MCF 10A (cell line): ENCODE measurements at regions not wholly inside any gene's neighbourhood (a gene's known extent, or its start where the extent isn't known, plus 50 kb on each side); places are given as distances from the start of the nearest gene placed in this dataset.

Experiments
- BruUV-seq: library from RNA; stranded (reverse); fragments of 400-500 nt; replicated peaks from 2 replicates; lab custom pipeline; 2021; lab: Mats Ljungman, UMichigan
- CTCF ChIA-PET: fragments of 300-600 bp; sonication (Branson Sonifier 250); formaldehyde crosslinking; extraction: SDS; loops from one replicate; lab custom pipeline; 2021; ENCODE audit warnings: antibody characterized with exemption, inconsistent platforms; lab: Yijun Ruan, JAX
- POLR2A ChIA-PET: fragments of 300-600, 350-650 bp; sonication (Branson Sonifier 250); formaldehyde crosslinking; extraction: SDS; loops from one replicate; lab custom pipeline; 2020; ENCODE audit warnings: antibody characterized with exemption, inconsistent platforms; lab: Yijun Ruan, JAX
- DNase-seq: peaks from one replicate; pipeline ENCODE4 v3.0.0-alpha.2; 2018; ENCODE audit not compliant: unreplicated experiment
- H3K27ac Mint-ChIP-seq: one replicate; pipeline ENCODE4 v1.8.0; 2022; ENCODE audit warnings: mild to moderate bottlenecking, low read depth, mixed read lengths; ENCODE audit not compliant: unreplicated experiment
- H3K27me3 Mint-ChIP-seq: one replicate; pipeline ENCODE4 v1.8.0; 2022; ENCODE audit warnings: mixed read lengths; ENCODE audit not compliant: insufficient read depth, unreplicated experiment
- H3K36me3 Mint-ChIP-seq: one replicate; pipeline ENCODE4 v1.8.0; 2022; ENCODE audit warnings: mild to moderate bottlenecking, moderate library complexity, mixed read lengths; ENCODE audit not compliant: insufficient read depth, unreplicated experiment
- H3K4me1 Mint-ChIP-seq: one replicate; pipeline ENCODE4 v1.8.0; 2022; ENCODE audit warnings: mixed read lengths; ENCODE audit not compliant: insufficient read depth, unreplicated experiment
- H3K4me3 Mint-ChIP-seq: one replicate; pipeline ENCODE4 v1.8.0; 2022; ENCODE audit warnings: mild to moderate bottlenecking, moderate library complexity, mixed read lengths; ENCODE audit not compliant: unreplicated experiment
- H3K9me3 Mint-ChIP-seq: one replicate; pipeline ENCODE4 v1.8.0; 2022; ENCODE audit warnings: mixed read lengths; ENCODE audit not compliant: unreplicated experiment
- CTCF ChIP-seq: fragments of 200-600 bp; IDR thresholded peaks from one replicate; pipeline ENCODE4 v1.8.0; 2022; ENCODE audit warnings: antibody characterized with exemption, mild to moderate bottlenecking; ENCODE audit not compliant: unreplicated experiment
- intact Hi-C: fragments of 100-400 bp; cut with micrococcal nuclease; formaldehyde crosslinking; loops from 2 replicates; pipeline ENCODE4 v1.14.1; 2022

DNA sequence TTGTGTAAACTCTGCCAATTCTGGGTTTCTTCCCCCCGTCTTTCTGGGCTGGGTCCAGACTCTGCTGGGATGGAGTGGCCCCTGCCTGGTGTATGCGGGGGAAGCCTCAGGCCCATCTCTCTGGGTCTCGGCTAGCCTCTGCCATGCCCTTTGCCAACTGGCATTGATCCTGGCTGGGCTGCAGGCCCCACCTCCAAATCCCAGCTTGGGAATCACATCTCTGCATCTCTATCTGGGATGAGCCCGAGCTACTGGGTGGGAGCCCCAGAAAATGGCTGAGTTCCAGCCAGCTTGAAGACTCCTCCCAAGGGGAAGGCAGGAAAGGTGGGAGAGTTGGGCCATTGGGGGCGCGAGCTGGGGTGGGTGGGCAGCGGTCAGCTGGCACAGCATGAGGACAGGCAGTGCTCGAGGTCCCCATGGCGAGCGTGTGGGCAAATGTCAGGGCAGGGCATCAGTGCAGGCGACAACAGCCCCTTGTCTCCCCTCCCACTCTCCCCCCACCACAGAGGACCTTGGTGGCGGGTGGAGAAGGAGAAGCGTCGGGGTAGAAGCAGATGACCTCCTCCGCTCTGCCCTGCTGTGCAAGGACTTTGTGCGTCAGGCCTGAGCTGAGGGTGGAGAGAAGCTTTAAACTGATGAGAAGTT, 139.4 kb downstream of the ASB1 start:
- CTCF ChIA-PET, result interaction anchor here (0.7 kb wide), 1 partner anchor 281 kb away, joined by 3 read pairs; no protein-coding TSS in a partner anchor
- POLR2A ChIA-PET, result interaction anchor here (0.6 kb wide), 1 partner anchor 188 kb away, joined by 4 read pairs; no protein-coding TSS in a partner anchor

DNA sequence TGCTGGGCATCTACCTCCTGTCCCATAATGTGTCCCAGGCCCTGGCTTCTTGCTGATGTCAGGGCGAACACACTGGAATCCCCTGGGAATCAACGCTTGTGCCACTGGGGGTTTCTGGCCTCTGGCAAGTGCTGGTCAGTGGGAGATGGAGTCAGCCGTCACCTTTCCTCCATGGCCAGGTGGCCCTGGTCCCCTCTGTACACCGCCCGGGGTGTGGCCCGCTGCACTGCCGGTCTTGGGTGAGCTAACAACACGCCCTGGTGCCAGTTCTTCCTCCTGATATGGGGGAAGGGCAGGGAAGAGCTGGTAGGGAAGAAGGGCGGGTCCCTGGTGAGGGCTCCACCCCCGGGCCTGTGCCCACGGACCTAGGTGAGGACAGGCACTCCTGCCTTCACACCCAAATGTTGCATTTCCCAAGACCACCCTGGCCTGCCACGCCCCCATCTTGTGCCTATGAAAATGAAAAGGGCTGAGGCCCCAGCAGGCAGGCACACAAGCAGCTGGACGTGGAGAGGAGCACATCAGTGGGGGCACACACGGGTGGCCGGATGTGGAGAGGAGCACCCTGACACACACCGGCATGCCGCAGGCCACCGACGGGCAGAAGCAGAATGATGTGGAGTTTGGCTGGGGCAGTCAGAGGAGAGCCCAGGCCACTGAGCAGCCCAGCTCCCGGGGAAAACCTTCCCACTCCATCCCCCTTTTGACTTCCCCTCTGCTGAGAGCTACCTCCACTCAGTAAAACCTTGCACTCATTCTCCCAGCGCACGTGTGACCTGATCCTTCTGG, 140.5 kb downstream of the ASB1 start:
- Mint-ChIP-seq H3K9me3 (no peaks in the 10 kb centered on the region), H3K27ac (no peak overlapping the region), H3K4me3 (no peak overlapping the region), H3K4me1 (peaks cover 9% of the 10 kb centered on the region), H3K27me3 (no peaks in the 10 kb centered on the region), H3K36me3 (no peaks in the 10 kb centered on the region)
- POLR2A ChIA-PET, result interaction anchor here (0.7 kb wide), 1 partner anchor 735 kb away, joined by 3 read pairs; no protein-coding TSS in a partner anchor
- TF ChIP-seq CTCF, result no peak
- BruUV-seq, result no TSS peak
- intact Hi-C loops, result no loop called here
- no peak for DNase-seq
- CTCF ChIA-PET, result no interaction called here

More for the DNA sequence above, 139.4 kb downstream of the ASB1 start:
- BruUV-seq, result no TSS peak
- intact Hi-C loops, result no loop called here
- no peak for DNase-seq
- TF ChIP-seq CTCF, result no peak
- Mint-ChIP-seq H3K4me1 (peaks cover 9% of the 10 kb centered on the region), H3K4me3 (no peak overlapping the region), H3K27me3 (no peaks in the 10 kb centered on the region), H3K27ac (no peak overlapping the region), H3K36me3 (no peaks in the 10 kb centered on the region), H3K9me3 (no peaks in the 10 kb centered on the region)

DNA sequence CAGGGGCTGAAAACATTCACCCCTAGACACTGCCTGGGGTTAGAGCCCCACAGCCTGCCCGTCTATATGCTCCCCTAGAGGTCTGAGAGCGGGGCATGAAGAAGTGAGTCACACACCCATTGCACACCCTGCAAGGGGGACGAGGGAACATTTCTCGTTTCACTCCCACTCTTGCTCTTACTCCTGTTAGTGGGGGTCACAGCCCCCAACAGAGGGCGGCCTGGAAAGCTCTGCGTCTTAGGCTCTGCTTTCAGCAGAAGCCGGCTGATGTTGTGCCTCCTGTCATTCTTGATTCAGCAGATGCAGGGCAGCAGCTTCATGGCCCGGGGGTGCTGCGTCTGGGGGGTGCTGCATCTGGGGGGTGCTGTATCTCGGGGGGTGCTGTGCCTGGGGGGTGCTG, 141.3 kb downstream of the ASB1 start:
- Mint-ChIP-seq H3K4me3 (no peak overlapping the region), H3K27me3 (no peaks in the 10 kb centered on the region), H3K36me3 (no peaks in the 10 kb centered on the region), H3K4me1 (peaks cover 9% of the 10 kb centered on the region), H3K27ac (no peak overlapping the region), H3K9me3 (no peaks in the 10 kb centered on the region)
- intact Hi-C loops, result no loop called here
- ChIA-PET POLR2A (interaction anchor here (0.7 kb wide), 1 partner anchor 734 kb away, joined by 3 read pairs; no protein-coding TSS in a partner anchor), CTCF (no interaction called here)
- no peak for TF ChIP-seq CTCF
- DNase-seq, result no peak
- no TSS peak for BruUV-seq
